ENCODE measurements at regions not wholly inside any gene's neighbourhood (a gene's known extent, or its start where the extent isn't known, plus 50 kb on each side); places are given as distances from the start of the nearest gene placed in this dataset.

DNA sequence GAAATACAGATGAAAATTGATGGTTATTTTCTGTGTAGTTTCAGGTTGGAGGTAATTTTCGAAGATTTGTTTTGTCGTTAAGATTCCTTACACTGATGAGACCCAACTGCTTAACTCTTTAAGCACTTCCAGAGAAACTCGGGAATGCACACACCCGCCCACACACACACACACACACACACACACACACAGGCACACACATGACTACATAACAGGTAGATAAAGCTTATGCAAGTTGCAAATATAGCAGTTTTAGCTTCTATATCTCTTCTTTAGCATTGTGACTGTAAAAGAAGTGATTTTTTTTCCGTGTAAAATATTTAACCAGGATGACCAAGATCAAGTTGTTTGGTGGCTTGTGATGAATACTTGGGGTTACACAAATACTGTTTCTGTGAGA, 294.9 kb upstream of the NR2F2 start:
- DNase-seq (ENCODE audit: low spot score) = no peak
- no peaks in the 10 kb centered on the region for H3K4me1 ChIP-seq (ENCODE audit: insufficient read depth, poor library complexity, severe bottlenecking)
- no peak for ATAC-seq (ENCODE audit: low read depth)
- no peaks in the 10 kb centered on the region for H3K9me3 ChIP-seq (ENCODE audit: severe bottlenecking)
- TF ChIP-seq CTCF (IDR thresholded peaks at IDR 0.05; ENCODE audit: poor library complexity, severe bottlenecking) = no peak
- no peak overlapping the region for H3K4me3 ChIP-seq (ENCODE audit: severe bottlenecking)
- H3K27me3 ChIP-seq (ENCODE audit: insufficient read depth, poor library complexity, severe bottlenecking) = no peaks in the 10 kb centered on the region
- no peaks in the 10 kb centered on the region for H3K36me3 ChIP-seq (ENCODE audit: low read depth)
- no peak overlapping the region for H3K27ac ChIP-seq (ENCODE audit: poor library complexity, severe bottlenecking)

- Histone ChIP-seq H3K27ac (ENCODE audit: poor library complexity, severe bottlenecking) (no peak overlapping the region), H3K36me3 (ENCODE audit: low read depth) (no peaks in the 10 kb centered on the region), H3K4me1 (ENCODE audit: insufficient read depth, poor library complexity, severe bottlenecking) (no peaks in the 10 kb centered on the region), H3K9me3 (ENCODE audit: severe bottlenecking) (no peaks in the 10 kb centered on the region), H3K4me3 (ENCODE audit: severe bottlenecking) (no peak overlapping the region), H3K27me3 (ENCODE audit: insufficient read depth, poor library complexity, severe bottlenecking) (no peaks in the 10 kb centered on the region)
- DNase-seq (ENCODE audit: low spot score) (no peak), ATAC-seq (ENCODE audit: low read depth) (no peak)
- no peak for TF ChIP-seq CTCF (IDR thresholded peaks at IDR 0.05; ENCODE audit: poor library complexity, severe bottlenecking)
Observed at GRCh38 chr15:96037584-96037983, 292.9 kb upstream of the NR2F2 start.

- Histone ChIP-seq H3K9me3 (ENCODE audit: severe bottlenecking) (no peaks in the 10 kb centered on the region), H3K4me1 (ENCODE audit: insufficient read depth, poor library complexity, severe bottlenecking) (no peaks in the 10 kb centered on the region), H3K27ac (ENCODE audit: poor library complexity, severe bottlenecking) (no peak overlapping the region), H3K27me3 (ENCODE audit: insufficient read depth, poor library complexity, severe bottlenecking) (no peaks in the 10 kb centered on the region), H3K4me3 (ENCODE audit: severe bottlenecking) (no peak overlapping the region), H3K36me3 (ENCODE audit: low read depth) (no peaks in the 10 kb centered on the region)
- DNase-seq (ENCODE audit: low spot score) = no peak
- ATAC-seq (ENCODE audit: low read depth) = no peak
- TF ChIP-seq CTCF (IDR thresholded peaks at IDR 0.05; ENCODE audit: poor library complexity, severe bottlenecking) = no peak
Observed at GRCh38 chr15:96038131-96038530, 292.4 kb upstream of the NR2F2 start.

DNA sequence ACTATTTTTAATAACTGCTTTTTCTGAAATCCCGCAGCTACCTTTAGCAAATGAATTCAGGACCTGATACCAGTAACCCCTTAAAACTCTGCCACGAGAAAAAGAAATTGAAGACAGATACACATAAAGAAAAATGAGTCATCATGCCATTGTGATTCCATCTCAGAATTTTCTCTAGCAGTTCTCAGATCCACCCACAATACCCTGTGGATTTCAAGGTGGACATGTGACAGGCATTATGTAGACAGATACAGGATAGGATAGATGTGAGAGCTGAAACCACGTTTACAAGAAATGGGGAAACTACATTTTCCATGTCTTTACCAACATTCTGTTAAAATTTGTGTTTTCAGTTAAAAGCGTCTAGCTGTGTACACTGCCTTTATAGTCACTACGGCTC, 291.9 kb upstream of the NR2F2 start:
- no peaks in the 10 kb centered on the region for H3K4me1 ChIP-seq (ENCODE audit: insufficient read depth, poor library complexity, severe bottlenecking)
- no peak for DNase-seq (ENCODE audit: low spot score)
- H3K27ac ChIP-seq (ENCODE audit: poor library complexity, severe bottlenecking) = no peak overlapping the region
- no peak for ATAC-seq (ENCODE audit: low read depth)
- TF ChIP-seq CTCF (IDR thresholded peaks at IDR 0.05; ENCODE audit: poor library complexity, severe bottlenecking) = no peak
- no peaks in the 10 kb centered on the region for H3K27me3 ChIP-seq (ENCODE audit: insufficient read depth, poor library complexity, severe bottlenecking)
- H3K36me3 ChIP-seq (ENCODE audit: low read depth) = no peaks in the 10 kb centered on the region
- no peaks in the 10 kb centered on the region for H3K9me3 ChIP-seq (ENCODE audit: severe bottlenecking)
- no peak overlapping the region for H3K4me3 ChIP-seq (ENCODE audit: severe bottlenecking)

GRCh38 chr15:96041982-96042733, 288.3 kb upstream of the NR2F2 start:
- no peaks in the 10 kb centered on the region for H3K27me3 ChIP-seq (ENCODE audit: insufficient read depth, poor library complexity, severe bottlenecking)
- H3K4me3 ChIP-seq (ENCODE audit: severe bottlenecking) = no peak overlapping the region
- no peaks in the 10 kb centered on the region for H3K9me3 ChIP-seq (ENCODE audit: severe bottlenecking)
- no peak for DNase-seq (ENCODE audit: low spot score)
- H3K4me1 ChIP-seq (ENCODE audit: insufficient read depth, poor library complexity, severe bottlenecking) = no peaks in the 10 kb centered on the region
- TF ChIP-seq CTCF (IDR thresholded peaks at IDR 0.05; ENCODE audit: poor library complexity, severe bottlenecking) = no peak
- ATAC-seq (ENCODE audit: low read depth) = no peak
- no peak overlapping the region for H3K27ac ChIP-seq (ENCODE audit: poor library complexity, severe bottlenecking)
- no peaks in the 10 kb centered on the region for H3K36me3 ChIP-seq (ENCODE audit: low read depth)
